Right cardiac atrium (tissue), 5 donors: ENCODE measurements at regions not wholly inside any gene's neighbourhood (a gene's known extent, or its start where the extent isn't known, plus 50 kb on each side); places are given as distances from the start of the nearest gene placed in this dataset.
A peak's percentile ranks its signal among the peaks of the same experiment; 100 is the strongest.

ENCODE experiments used
- ATAC-seq, 2 donors: fragments of 200-7000 bp; cut with Tn5 transposase; one replicate each; pipeline versions ENCODE4 v1.8.0 to v1.9.1; 2020; ENCODE audit warnings: moderate library complexity in 2 of 2, mild to moderate bottlenecking in 1 of 2
- DNase-seq, 3 donors: peaks; one replicate each; pipeline ENCODE4 v3.0.0-alpha.2; 2020
- H3K27ac ChIP-seq: one replicate; pipeline ENCODE4 v1.5.1; 2013; ENCODE audit warnings: mild to moderate bottlenecking, low read length, control low read depth, moderate library complexity
- H3K27me3 ChIP-seq: one replicate; pipeline ENCODE4 v1.6.1; 2013; ENCODE audit not compliant: control insufficient read depth, insufficient read depth
- H3K4me1 ChIP-seq: one replicate; pipeline ENCODE4 v1.6.1; 2013; ENCODE audit warnings: low read length; ENCODE audit not compliant: control insufficient read depth, insufficient read depth
- H3K4me3 ChIP-seq: one replicate; pipeline ENCODE4 v1.5.1; 2013; ENCODE audit warnings: low read length, control low read depth
- H3K9me3 ChIP-seq: one replicate; pipeline ENCODE4 v1.6.1; 2013; ENCODE audit warnings: low read length; ENCODE audit not compliant: control insufficient read depth
- WGBS: extraction: QIAGEN DNeasy Blood & Tissue Kit; methylation state at CpG from one replicate; pipeline ENCODE4 v1.1.7; 2013; 5-methylcytosine and 5-hydroxymethylcytosine counted together
- intact Hi-C, 4 donors: fragments of 100-400 bp; cut with DNase I; formaldehyde crosslinking; loops; one replicate each; pipeline versions ENCODE4 v1.11.0 to v1.14.0; 2022 to 2023
- donor health status: healthy with polysubstance abuse.
- donor health status: DM: no; HTN: yes; CAD: no.
- donor health status: DM: no; HTN: no; CAD: no.
- donor health status: DM: no; HTN: yes; CAD: no; lungs with severe emphysema.
- donor health status: DM: yes; HTN: yes; CAD: no.

DNA sequence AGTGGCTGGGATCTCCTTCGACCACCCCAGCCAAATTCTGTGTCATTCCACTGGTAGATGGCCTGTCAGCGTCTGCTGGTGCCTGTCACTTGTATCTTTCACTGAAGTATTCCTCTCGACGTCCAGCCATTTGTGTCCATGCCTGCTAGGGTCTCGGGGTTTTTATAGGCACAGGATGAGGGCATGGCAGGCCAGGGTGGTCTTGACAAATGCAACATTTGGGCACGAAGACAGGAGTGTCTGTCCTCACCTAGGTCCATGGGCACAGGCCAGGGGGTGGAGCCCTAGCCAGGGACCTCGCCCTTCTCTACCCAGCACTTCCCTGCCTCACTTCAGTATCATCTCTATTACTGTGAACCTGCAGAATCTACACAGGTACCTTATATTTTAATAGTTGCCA is 2223.9 kb upstream of the ACO1 start:
- no peaks in the 10 kb centered on the region for H3K9me3 ChIP-seq

DNA sequence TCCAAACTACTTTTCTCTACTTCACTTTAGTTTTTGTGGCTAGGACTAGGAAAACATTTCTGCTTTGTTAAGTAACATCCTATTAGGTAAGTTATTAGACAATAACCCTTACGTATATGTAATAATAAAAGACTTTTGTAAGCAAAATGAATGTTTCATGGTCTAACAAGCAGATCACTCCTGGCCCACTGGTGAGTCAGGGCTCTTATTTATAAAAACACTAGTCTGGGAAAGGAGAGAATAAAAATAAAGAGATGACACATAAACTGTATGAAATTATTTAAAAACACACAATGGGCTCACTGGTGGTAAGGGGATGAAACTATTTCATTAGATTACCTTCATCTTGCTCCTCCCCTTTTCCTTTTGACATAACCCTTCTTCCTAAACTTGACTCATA is 2212.2 kb upstream of the ACO1 start:
- whole genome bisulfite sequencing, result 89% methylated on average over 1 of the region's 1 CpG
- Histone ChIP-seq H3K4me3 (no peak overlapping the region), H3K27ac (no peak overlapping the region), H3K27me3 (no peaks in the 10 kb centered on the region), H3K9me3 (no peaks in the 10 kb centered on the region), H3K4me1 (no peaks in the 10 kb centered on the region)
- intact Hi-C loops, result no loop called here
- no peak for ATAC-seq
- no peak for DNase-seq

More for the DNA sequence above, 2223.9 kb upstream of the ACO1 start:
- ATAC-seq (no peak), DNase-seq (peak in 1 of 3 donors; percentile 10)
- Histone ChIP-seq H3K4me1 (no peaks in the 10 kb centered on the region), H3K4me3 (no peak overlapping the region), H3K27ac (no peak overlapping the region), H3K27me3 (no peaks in the 10 kb centered on the region)
- intact Hi-C loops, result no loop called here
- 56% methylated on average over 7 of the region's 7 CpGs for WGBS

DNA sequence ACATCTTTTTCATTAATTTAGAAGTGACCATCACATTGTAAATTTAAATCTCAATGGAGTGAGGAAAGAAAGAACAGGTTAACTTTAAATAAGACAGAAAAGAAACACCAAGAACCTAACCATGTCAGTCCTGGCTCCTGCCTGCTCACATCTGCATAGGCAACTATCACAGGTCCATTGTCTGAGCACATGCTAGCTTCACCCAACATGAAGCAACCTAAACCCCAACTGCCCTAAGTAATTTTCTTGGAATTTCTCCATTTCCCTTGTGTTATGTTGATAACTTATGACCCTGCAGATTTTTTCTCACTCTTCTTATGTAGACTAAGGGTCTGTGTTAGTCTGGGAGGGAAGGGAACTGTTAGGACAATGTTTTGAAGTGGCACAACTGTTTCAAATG is 2205.8 kb upstream of the ACO1 start:
- H3K27me3 ChIP-seq, result no peaks in the 10 kb centered on the region

DNA sequence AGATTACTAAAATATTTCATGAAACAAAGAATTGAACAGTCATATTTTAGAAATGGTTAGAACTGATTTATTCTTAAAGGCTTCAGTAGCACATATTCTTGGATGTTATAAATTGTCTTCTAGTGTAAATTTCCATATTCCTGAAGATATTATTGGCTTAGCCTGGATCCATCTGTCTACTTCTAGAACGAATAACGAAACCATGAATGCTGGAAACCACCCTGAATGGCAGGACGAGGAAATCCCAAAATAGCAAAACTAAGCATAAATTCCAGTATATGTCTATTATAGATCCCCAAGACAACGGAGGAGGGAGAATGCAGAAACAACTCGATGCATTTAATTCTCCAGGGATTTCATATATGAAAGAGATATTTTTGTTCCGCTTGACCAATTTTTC is 2191.0 kb upstream of the ACO1 start:
- Histone ChIP-seq H3K4me1 (no peaks in the 10 kb centered on the region), H3K4me3 (no peak overlapping the region), H3K27ac (no peak overlapping the region), H3K9me3 (no peaks in the 10 kb centered on the region), H3K27me3 (no peaks in the 10 kb centered on the region)
- 79% methylated on average over 6 of the region's 6 CpGs for WGBS
- no peak for DNase-seq
- intact Hi-C loops, result no loop called here
- no peak for ATAC-seq

More for the DNA sequence above, 2205.8 kb upstream of the ACO1 start:
- ATAC-seq (no peak), DNase-seq (no peak)
- Histone ChIP-seq H3K4me3 (no peak overlapping the region), H3K9me3 (no peaks in the 10 kb centered on the region), H3K4me1 (no peaks in the 10 kb centered on the region), H3K27ac (no peak overlapping the region)
- intact Hi-C loops, result no loop called here

DNA sequence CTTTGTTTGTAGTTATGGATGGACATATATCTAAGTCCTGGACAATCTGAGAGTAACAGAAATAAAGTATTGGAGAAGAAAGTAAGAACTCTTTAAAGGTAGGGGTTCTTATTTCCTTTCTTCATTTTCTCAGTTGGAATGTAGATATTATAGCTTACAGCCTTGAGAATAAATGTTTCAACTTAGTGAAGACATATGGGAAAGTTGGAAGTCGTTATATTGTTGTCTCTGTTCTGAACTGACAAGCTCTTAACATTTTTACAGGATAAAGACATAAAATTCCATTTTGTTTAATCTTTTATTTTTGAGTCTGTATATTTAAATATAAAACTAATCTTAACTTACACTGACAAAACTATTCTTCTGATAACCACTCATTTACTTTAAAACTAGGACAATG is 2187.5 kb upstream of the ACO1 start:
- ATAC-seq (no peak), DNase-seq (no peak)
- H3K27ac ChIP-seq, result no peak overlapping the region
- H3K4me3 ChIP-seq, result no peak overlapping the region
- intact Hi-C loops, result no loop called here
- 44% methylated on average over 1 of the region's 1 CpG for WGBS
- H3K9me3 ChIP-seq, result no peaks in the 10 kb centered on the region
- H3K27me3 ChIP-seq, result no peaks in the 10 kb centered on the region
- H3K4me1 ChIP-seq, result no peaks in the 10 kb centered on the region

DNA sequence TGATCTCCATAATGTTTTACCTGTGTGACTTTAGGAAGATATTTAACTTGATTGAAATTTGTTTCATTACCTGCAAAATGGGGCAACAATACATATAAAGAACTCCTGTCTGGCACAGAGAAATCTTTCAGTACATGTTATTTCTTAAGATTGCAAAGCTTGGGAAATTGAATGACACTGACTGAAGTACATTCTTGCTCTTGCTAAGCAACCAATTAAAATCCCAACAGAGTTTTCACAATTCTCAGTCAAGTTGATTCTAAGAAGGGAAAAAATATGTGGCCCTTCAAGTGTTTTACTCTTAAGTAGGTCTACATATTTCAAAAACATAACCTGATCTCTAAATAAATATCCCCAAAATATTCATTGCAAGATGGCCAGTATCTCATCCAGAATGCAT is 2187.0 kb upstream of the ACO1 start:
- intact Hi-C loops, result no loop called here
- Histone ChIP-seq H3K4me1 (no peaks in the 10 kb centered on the region), H3K4me3 (no peak overlapping the region), H3K27me3 (no peaks in the 10 kb centered on the region), H3K9me3 (no peaks in the 10 kb centered on the region), H3K27ac (no peak overlapping the region)
- DNase-seq, result no peak
- ATAC-seq, result no peak

DNA sequence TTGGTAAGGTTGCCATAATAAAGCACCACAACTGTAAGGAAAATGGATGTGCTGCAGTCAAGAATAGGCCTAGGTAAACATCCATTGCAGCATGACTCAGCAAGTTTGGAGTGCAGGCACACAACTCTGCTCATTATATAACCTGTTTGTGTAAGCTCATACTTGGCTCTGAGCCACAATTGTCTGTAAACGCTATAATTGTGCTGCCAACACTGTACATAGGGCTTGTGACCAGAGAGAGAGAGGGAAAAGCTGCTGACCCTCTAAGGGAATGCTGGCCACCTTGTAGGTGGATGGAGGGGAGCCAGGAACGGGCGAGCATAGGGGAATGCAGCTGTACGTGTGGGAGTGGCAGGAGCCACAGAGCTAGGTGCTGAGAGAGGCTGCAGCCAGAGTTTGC is 2186.5 kb upstream of the ACO1 start:
- Histone ChIP-seq H3K9me3 (no peaks in the 10 kb centered on the region), H3K4me1 (no peaks in the 10 kb centered on the region), H3K27me3 (no peaks in the 10 kb centered on the region), H3K4me3 (no peak overlapping the region), H3K27ac (no peak overlapping the region)
- DNase-seq (no peak), ATAC-seq (no peak)
- 75% methylated on average over 4 of the region's 4 CpGs for WGBS
- intact Hi-C loops, result no loop called here

DNA sequence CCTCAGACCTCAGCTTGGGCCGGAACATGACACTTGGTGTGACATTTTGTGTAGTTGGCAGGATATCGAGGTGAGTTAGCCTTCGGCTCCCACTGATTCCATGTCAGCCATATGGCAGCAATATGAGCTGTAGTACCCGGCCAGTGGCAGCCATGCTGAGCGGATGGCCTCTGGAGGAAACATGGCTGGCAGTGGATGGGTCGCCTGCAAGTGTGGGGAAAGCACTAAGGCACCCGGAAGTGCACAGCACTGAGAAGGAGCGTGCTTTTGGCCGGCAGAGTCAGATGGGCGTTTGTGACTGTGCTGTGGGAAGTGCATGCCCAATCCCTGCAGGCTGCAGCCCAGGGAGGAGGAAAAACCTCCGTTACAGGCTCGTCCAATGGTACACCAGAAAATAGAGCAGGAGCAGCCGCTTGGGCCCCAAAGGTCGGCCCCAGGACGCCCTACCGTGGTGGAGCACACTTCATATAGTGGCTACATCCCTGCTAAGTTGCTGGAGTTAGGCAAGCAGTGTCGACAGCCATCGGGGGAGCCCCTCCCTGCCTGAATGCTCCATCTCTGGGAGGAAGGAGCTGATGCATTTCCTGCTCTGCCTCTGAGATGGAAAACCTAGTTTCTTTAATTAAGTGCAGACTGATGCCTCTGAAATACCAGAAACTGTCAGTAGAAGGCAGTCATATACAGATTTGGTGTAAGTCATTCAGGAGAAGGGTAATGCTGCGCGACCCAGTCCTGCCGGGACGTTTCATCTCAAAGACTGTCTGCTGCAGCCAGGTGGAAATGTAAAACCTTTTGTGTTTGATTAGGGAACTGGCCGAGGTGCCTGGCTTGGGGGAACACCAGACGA is 2185.8 kb upstream of the ACO1 start:
- intact Hi-C loops, result no loop called here
- ATAC-seq, result no peak

DNA sequence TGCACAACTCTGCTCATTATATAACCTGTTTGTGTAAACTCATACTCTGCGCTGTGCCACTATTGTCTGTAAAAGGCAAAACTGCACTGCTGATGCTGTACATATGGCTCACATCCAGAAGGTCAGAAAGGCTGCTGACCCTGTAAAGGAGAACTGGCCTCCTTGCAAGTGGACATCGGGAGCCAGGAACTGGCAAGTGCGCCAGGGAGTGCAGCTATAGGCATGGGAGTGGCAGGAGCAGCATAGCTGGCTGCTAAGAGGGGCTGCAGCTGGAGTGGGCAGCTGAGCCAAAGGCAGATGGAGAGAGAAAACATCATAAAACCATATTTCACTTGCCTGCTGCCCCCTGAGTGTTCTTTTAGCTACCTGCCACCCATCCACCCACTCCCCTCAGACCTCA is 2183.4 kb upstream of the ACO1 start:
- DNase-seq (no peak), ATAC-seq (no peak)
- no peak overlapping the region for H3K4me3 ChIP-seq
- WGBS, result 82% methylated on average over 3 of the region's 3 CpGs
- no peak overlapping the region for H3K27ac ChIP-seq
- H3K27me3 ChIP-seq, result no peaks in the 10 kb centered on the region
- no peaks in the 10 kb centered on the region for H3K9me3 ChIP-seq
- no peaks in the 10 kb centered on the region for H3K4me1 ChIP-seq
- intact Hi-C loops, result no loop called here

More for the DNA sequence above, 2185.8 kb upstream of the ACO1 start:
- Histone ChIP-seq H3K4me1 (no peaks in the 10 kb centered on the region), H3K27me3 (no peaks in the 10 kb centered on the region), H3K4me3 (no peak overlapping the region), H3K27ac (no peak overlapping the region), H3K9me3 (no peaks in the 10 kb centered on the region)
- 82% methylated on average over 24 of the region's 24 CpGs for WGBS
- peak in 1 of 3 donors; percentile 19 for DNase-seq

DNA sequence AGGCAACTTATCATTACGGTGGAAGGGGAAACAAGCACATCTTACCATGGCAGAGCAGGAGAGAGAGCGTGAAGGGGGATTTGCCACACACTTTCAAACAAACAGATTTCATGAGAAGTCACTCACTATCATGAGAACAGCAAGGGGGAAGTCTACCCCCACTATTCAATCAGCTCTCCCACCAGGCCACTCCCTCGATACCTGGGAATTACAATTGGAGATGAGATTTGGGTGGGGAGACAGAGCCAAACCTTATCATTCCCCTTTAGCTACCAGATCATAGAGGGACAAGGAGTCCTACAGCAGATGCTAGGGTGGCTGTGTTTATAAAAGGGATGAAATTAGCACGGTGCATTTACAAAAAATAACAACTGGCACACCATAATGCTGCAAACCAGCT is 2149.4 kb upstream of the ACO1 start:
- Histone ChIP-seq H3K9me3 (no peaks in the 10 kb centered on the region), H3K4me1 (no peaks in the 10 kb centered on the region), H3K4me3 (no peak overlapping the region), H3K27me3 (no peaks in the 10 kb centered on the region), H3K27ac (no peak overlapping the region)
- no peak for DNase-seq
- intact Hi-C loops, result no loop called here
- no peak for ATAC-seq
- WGBS, result 67% methylated on average over 4 of the region's 4 CpGs

DNA sequence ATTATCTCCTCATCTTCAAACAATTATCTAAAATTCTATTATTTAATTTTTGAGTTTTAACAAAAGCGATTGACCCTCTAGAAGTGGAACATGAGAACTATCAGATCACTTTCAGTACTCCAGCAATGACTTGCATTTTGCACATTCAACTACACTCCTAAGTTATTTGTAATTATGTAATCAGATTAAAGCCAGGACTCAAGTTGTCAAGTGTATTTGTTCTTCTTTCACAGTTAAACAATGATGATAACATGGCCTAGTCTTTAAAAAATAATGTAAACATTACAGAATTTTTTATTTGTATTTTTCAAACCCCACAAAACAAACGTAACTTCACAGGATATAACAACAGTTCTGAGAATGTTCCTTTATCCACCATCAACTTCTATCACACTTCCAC is 2148.9 kb upstream of the ACO1 start:
- Histone ChIP-seq H3K27ac (no peak overlapping the region), H3K27me3 (no peaks in the 10 kb centered on the region), H3K9me3 (no peaks in the 10 kb centered on the region), H3K4me3 (no peak overlapping the region), H3K4me1 (no peaks in the 10 kb centered on the region)
- WGBS, result 79% methylated on average over 2 of the region's 2 CpGs
- DNase-seq (no peak), ATAC-seq (no peak)
- intact Hi-C loops, result no loop called here

DNA sequence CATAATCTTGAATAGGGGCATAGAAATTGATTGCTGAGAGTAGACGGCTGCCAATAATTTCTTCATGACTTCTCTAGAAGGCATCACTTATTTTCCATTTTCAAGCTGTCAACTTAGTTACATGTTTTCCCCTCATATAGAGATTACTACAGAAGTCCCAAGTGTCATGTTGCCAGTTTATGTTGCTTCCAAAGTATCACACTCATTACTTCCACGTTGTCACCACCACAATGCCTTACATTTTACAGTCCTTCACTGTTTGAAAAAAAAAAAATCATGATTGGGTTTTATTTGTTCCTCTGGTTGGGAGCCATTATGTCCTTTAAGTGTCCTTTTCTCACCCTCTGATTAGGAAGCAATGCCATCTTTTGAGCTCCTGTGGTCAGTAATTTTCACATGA is 2144.6 kb upstream of the ACO1 start:
- Histone ChIP-seq H3K9me3 (no peaks in the 10 kb centered on the region), H3K27ac (no peak overlapping the region), H3K4me3 (no peak overlapping the region), H3K27me3 (no peaks in the 10 kb centered on the region), H3K4me1 (no peaks in the 10 kb centered on the region)
- intact Hi-C loops, result no loop called here
- DNase-seq (no peak), ATAC-seq (no peak)
- WGBS, result 47% methylated on average over 2 of the region's 2 CpGs
